Activated T-helper 2 cell treated with anti-CD3 and anti-CD28 coated beads, Interferon-gamma antibody, Interleukin-2, Interleukin-4, amounts not matched to agents 10 μg/mL and 5 μg/mL and 100 μg/mL, durations not matched to agents 14 hours and 24 hours and 36 hours (primary cell): ENCODE measurements at regions not wholly inside any gene's neighbourhood (a gene's known extent, or its start where the extent isn't known, plus 50 kb on each side); places are given as distances from the start of the nearest gene placed in this dataset.
"Not testable (repeated sequence)": the region's sequence is repeated elsewhere in the genome, so short reads cannot be mapped to it uniquely, and the experiment has no call there.

Experiments used
- DNase-seq: peaks from one replicate; pipeline ENCODE4 v3.0.0; 2021; ENCODE audit warnings: low spot score
- H3K27ac Mint-ChIP-seq: one replicate; pipeline ENCODE4 v1.8.0; 2021; ENCODE audit warnings: mixed read lengths
- H3K27me3 Mint-ChIP-seq: one replicate; pipeline ENCODE4 v1.8.0; 2021; ENCODE audit warnings: low read depth, mixed read lengths
- H3K36me3 Mint-ChIP-seq: one replicate; pipeline ENCODE4 v1.8.0; 2021; ENCODE audit warnings: low read depth, mixed read lengths
- H3K4me1 Mint-ChIP-seq: one replicate; pipeline ENCODE4 v1.8.0; 2021; ENCODE audit warnings: low read depth, mixed read lengths
- H3K4me3 Mint-ChIP-seq: one replicate; pipeline ENCODE4 v1.8.0; 2021; ENCODE audit warnings: low read depth, mild to moderate bottlenecking, moderate library complexity, mixed read lengths
- H3K9me3 Mint-ChIP-seq: one replicate; pipeline ENCODE4 v1.8.0; 2021; ENCODE audit warnings: mixed read lengths
- intact Hi-C: fragments of 100-400 bp; cut with micrococcal nuclease; formaldehyde crosslinking; loops from one replicate; pipeline ENCODE4 v1.15.1; 2023

GRCh38 chr9:65462476-65462875 is 177.5 kb upstream of the FOXD4L5 start:
- H3K4me1 Mint-ChIP-seq, H3K27me3 Mint-ChIP-seq, H3K36me3 Mint-ChIP-seq, intact Hi-C loops, H3K4me3 Mint-ChIP-seq, DNase-seq, H3K27ac Mint-ChIP-seq: not testable (repeated sequence)
- H3K9me3 Mint-ChIP-seq = peaks cover 63% of the 10 kb centered on the region

- H3K4me3 Mint-ChIP-seq = no peak overlapping the region
- peaks cover 55% of the 10 kb centered on the region for H3K9me3 Mint-ChIP-seq
- no peaks in the 10 kb centered on the region for H3K27me3 Mint-ChIP-seq
- DNase-seq = no peak
- intact Hi-C loops = no loop called here
- H3K27ac Mint-ChIP-seq = no peak overlapping the region
- peaks cover 3% of the 10 kb centered on the region for H3K36me3 Mint-ChIP-seq
- H3K4me1 Mint-ChIP-seq = no peaks in the 10 kb centered on the region
Observed at GRCh38 chr9:65459756-65460320, 174.8 kb upstream of the FOXD4L5 start.

GRCh38 chr9:65458992-65459391 is 174.0 kb upstream of the FOXD4L5 start:
- Mint-ChIP-seq H3K27ac (no peak overlapping the region), H3K9me3 (peaks cover 47% of the 10 kb centered on the region), H3K36me3 (no peaks in the 10 kb centered on the region), H3K4me1 (no peaks in the 10 kb centered on the region), H3K27me3 (no peaks in the 10 kb centered on the region), H3K4me3 (no peak overlapping the region)
- intact Hi-C loops = no loop called here
- no peak for DNase-seq

- Mint-ChIP-seq H3K36me3 (peaks cover 3% of the 10 kb centered on the region), H3K27ac (no peak overlapping the region), H3K4me1 (no peaks in the 10 kb centered on the region), H3K4me3 (no peak overlapping the region), H3K27me3 (no peaks in the 10 kb centered on the region), H3K9me3 (peaks cover 46% of the 10 kb centered on the region)
- no peak for DNase-seq
- intact Hi-C loops = no loop called here
Observed at GRCh38 chr9:65458465-65458864, 173.5 kb upstream of the FOXD4L5 start.

DNA sequence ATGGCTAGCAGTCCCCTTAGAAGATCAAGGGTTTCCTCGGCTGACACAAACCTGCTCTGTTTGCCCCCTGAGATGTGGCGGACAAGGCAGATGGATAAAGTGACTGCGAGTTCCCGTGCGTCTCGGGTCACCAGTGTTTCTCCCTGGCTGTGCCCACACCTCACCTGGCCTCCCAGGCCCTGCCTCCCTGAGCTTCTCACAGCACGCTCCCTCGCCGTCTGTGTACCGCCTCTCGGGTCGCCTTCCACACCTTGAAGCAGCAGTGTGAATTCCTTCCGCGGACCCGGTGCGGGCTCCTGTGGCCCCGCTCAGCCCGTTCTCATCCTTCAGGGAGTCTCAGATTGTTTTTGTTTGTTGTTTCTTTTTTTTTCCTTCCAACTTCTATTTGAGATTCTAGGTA is 172.0 kb upstream of the FOXD4L5 start:
- not testable (repeated sequence) for H3K36me3 Mint-ChIP-seq, DNase-seq, H3K27me3 Mint-ChIP-seq

GRCh38 chr9:65455751-65456647 is 171.0 kb upstream of the FOXD4L5 start:
- H3K4me1 Mint-ChIP-seq, DNase-seq, H3K4me3 Mint-ChIP-seq, H3K27ac Mint-ChIP-seq, H3K27me3 Mint-ChIP-seq, H3K36me3 Mint-ChIP-seq, intact Hi-C loops: not testable (repeated sequence)
- H3K9me3 Mint-ChIP-seq = peaks cover 48% of the 10 kb centered on the region

More for the DNA sequence above, 172.0 kb upstream of the FOXD4L5 start:
- H3K4me1 Mint-ChIP-seq, H3K27ac Mint-ChIP-seq, H3K4me3 Mint-ChIP-seq, intact Hi-C loops: not testable (repeated sequence)
- peaks cover 44% of the 10 kb centered on the region for H3K9me3 Mint-ChIP-seq

GRCh38 chr9:65455136-65455535 is 170.1 kb upstream of the FOXD4L5 start:
- H3K36me3 Mint-ChIP-seq, DNase-seq, H3K27ac Mint-ChIP-seq, H3K4me3 Mint-ChIP-seq, intact Hi-C loops, H3K27me3 Mint-ChIP-seq, H3K4me1 Mint-ChIP-seq: not testable (repeated sequence)
- H3K9me3 Mint-ChIP-seq = peaks cover 42% of the 10 kb centered on the region

DNA sequence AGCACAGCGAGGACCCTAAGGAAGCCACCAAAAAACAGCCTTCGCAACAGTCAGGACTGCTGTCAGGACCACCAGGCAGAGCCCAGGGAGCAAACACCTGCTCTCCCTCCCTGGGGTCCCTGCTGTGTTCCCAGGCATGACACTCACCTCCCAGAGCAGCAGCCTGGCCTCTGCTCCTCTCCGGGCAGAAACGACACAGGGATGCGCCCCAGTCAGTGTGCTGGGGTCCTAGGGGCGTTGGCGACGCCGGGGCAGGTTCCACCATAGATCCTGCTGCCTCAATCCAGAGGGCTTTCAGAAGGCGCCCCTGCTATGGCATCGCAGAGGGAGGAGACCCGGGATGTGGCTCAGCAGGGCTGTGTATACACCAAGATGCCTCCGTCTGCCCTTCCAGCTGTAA is 169.7 kb upstream of the FOXD4L5 start:
- H3K4me3 Mint-ChIP-seq, DNase-seq, H3K27me3 Mint-ChIP-seq, H3K36me3 Mint-ChIP-seq, H3K4me1 Mint-ChIP-seq, H3K27ac Mint-ChIP-seq, intact Hi-C loops: not testable (repeated sequence)
- peaks cover 37% of the 10 kb centered on the region for H3K9me3 Mint-ChIP-seq

- intact Hi-C loops, H3K36me3 Mint-ChIP-seq, H3K4me3 Mint-ChIP-seq, DNase-seq, H3K27ac Mint-ChIP-seq, H3K27me3 Mint-ChIP-seq, H3K4me1 Mint-ChIP-seq: not testable (repeated sequence)
- peaks cover 33% of the 10 kb centered on the region for H3K9me3 Mint-ChIP-seq
Observed at GRCh38 chr9:65454034-65454433, 169.0 kb upstream of the FOXD4L5 start.

GRCh38 chr9:65449886-65450610 is 165.0 kb upstream of the FOXD4L5 start:
- H3K4me3 Mint-ChIP-seq, H3K36me3 Mint-ChIP-seq, H3K27ac Mint-ChIP-seq, H3K27me3 Mint-ChIP-seq, intact Hi-C loops, H3K4me1 Mint-ChIP-seq, DNase-seq: not testable (repeated sequence)
- peaks cover 47% of the 10 kb centered on the region for H3K9me3 Mint-ChIP-seq

DNA sequence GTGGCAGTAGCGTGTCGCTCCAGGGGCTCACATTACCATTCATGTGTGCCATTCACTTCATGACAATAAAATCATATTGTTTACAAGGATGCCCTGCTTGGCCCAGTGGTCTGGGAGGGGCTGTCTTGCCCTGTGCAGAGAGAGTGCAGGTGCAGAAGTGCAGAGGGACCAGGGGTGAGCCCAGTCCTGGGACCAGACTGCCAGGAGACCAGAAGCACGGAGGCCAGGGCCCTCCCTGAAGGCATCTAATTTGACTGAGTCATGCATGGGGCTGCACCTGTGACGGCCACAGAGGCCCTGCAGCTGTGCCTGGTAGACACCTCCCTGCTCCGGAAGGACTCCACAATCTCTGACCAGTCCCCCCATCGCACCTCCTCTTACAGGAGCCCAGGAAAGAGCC is 164.4 kb upstream of the FOXD4L5 start:
- Mint-ChIP-seq H3K27ac (no peak overlapping the region), H3K27me3 (no peaks in the 10 kb centered on the region), H3K9me3 (peaks cover 47% of the 10 kb centered on the region), H3K36me3 (peaks cover 3% of the 10 kb centered on the region), H3K4me1 (no peaks in the 10 kb centered on the region), H3K4me3 (no peak overlapping the region)
- intact Hi-C loops = no loop called here
- no peak for DNase-seq

- H3K27me3 Mint-ChIP-seq, H3K36me3 Mint-ChIP-seq, intact Hi-C loops, DNase-seq, H3K4me3 Mint-ChIP-seq, H3K4me1 Mint-ChIP-seq, H3K27ac Mint-ChIP-seq: not testable (repeated sequence)
- H3K9me3 Mint-ChIP-seq = peaks cover 40% of the 10 kb centered on the region
Observed at GRCh38 chr9:65447146-65447545, 162.1 kb upstream of the FOXD4L5 start.

GRCh38 chr9:65445991-65446390 is 161.0 kb upstream of the FOXD4L5 start:
- H3K4me1 Mint-ChIP-seq, intact Hi-C loops, H3K36me3 Mint-ChIP-seq, H3K4me3 Mint-ChIP-seq, DNase-seq, H3K27ac Mint-ChIP-seq, H3K27me3 Mint-ChIP-seq: not testable (repeated sequence)
- H3K9me3 Mint-ChIP-seq = peaks cover 35% of the 10 kb centered on the region
